Mesendoderm (in vitro differentiated cells): ENCODE measurements at regions not wholly inside any gene's neighbourhood (a gene's known extent, or its start where the extent isn't known, plus 50 kb on each side); places are given as distances from the start of the nearest gene placed in this dataset.

Source experiments
- DNase-seq: peaks from one replicate; pipeline ENCODE4 v3.0.0; 2013
- H2AK5ac ChIP-seq: 2 replicates; pipeline ENCODE4 v1.6.1; 2013; ENCODE audit warnings: low read length, inconsistent platforms
- H2BK120ac ChIP-seq: 2 replicates; pipeline ENCODE4 v1.6.1; 2013; ENCODE audit warnings: low read depth, mild to moderate bottlenecking, low read length, moderate library complexity, mixed read lengths
- H2BK15ac ChIP-seq: replicated peaks from 2 replicates; pipeline ENCODE4 v1.6.1; 2013; ENCODE audit warnings: low read depth, mild to moderate bottlenecking, moderate library complexity
- H2BK5ac ChIP-seq: 2 replicates; pipeline ENCODE4 v1.6.1; 2013; ENCODE audit warnings: low read length, inconsistent platforms
- H3K18ac ChIP-seq: 2 replicates; pipeline ENCODE4 v1.6.1; 2013; ENCODE audit warnings: mild to moderate bottlenecking, low read length, mixed read lengths
- H3K23ac ChIP-seq: one replicate; pipeline ENCODE4 v1.6.1; 2013; ENCODE audit warnings: low read length
- H3K27ac ChIP-seq: 2 replicates; pipeline ENCODE4 v1.5.1; 2013; ENCODE audit warnings: low read depth, mild to moderate bottlenecking, inconsistent platforms, low read length, moderate library complexity
- H3K27me3 ChIP-seq: 2 replicates; pipeline ENCODE4 v1.6.1; 2013; ENCODE audit warnings: low read length, control low read depth, mild to moderate bottlenecking, inconsistent platforms; ENCODE audit not compliant: insufficient read depth, poor library complexity
- H3K36me3 ChIP-seq: 2 replicates; pipeline ENCODE4 v1.6.1; 2013; ENCODE audit warnings: low read length, inconsistent platforms; ENCODE audit not compliant: control insufficient read depth, insufficient read depth
- H3K4ac ChIP-seq: one replicate; pipeline ENCODE4 v1.6.1; 2013; ENCODE audit warnings: low read depth, mild to moderate bottlenecking, low read length, moderate library complexity
- H3K4me1 ChIP-seq: 2 replicates; pipeline ENCODE4 v1.6.1; 2013; ENCODE audit warnings: low read depth, low read length, inconsistent platforms; ENCODE audit not compliant: control insufficient read depth
- H3K4me2 ChIP-seq: 2 replicates; pipeline ENCODE4 v1.6.1; 2013; ENCODE audit warnings: low read length
- H3K4me3 ChIP-seq: 2 replicates; pipeline ENCODE4 v1.5.1; 2013; ENCODE audit warnings: mild to moderate bottlenecking, low read length
- H3K56ac ChIP-seq: one replicate; pipeline ENCODE4 v1.6.1; 2013; ENCODE audit warnings: low read length
- H3K79me1 ChIP-seq: 2 replicates; pipeline ENCODE4 v1.6.1; 2013; ENCODE audit warnings: low read length, inconsistent platforms
- H3K79me2 ChIP-seq: 2 replicates; pipeline ENCODE4 v1.6.1; 2013; ENCODE audit warnings: mild to moderate bottlenecking, low read length; ENCODE audit not compliant: control insufficient read depth, insufficient read depth
- H3K9ac ChIP-seq: 2 replicates; pipeline ENCODE4 v1.6.1; 2013; ENCODE audit warnings: low read length, inconsistent platforms
- H4K5ac ChIP-seq: one replicate; pipeline ENCODE4 v1.6.1; 2013; ENCODE audit warnings: low read length
- H4K8ac ChIP-seq: one replicate; pipeline ENCODE4 v1.6.1; 2013; ENCODE audit warnings: low read depth, mild to moderate bottlenecking, control low read depth, low read length, moderate library complexity
- WGBS: extraction: QIAGEN DNeasy Blood & Tissue Kit; methylation state at CpG from one replicate; pipeline ENCODE4 v1.1.7; 2013; ENCODE audit warnings: low lambda C conversion rate, missing lambda C conversion rate; ENCODE audit not compliant: insufficient coverage; ENCODE audit errors: extremely low coverage; 5-methylcytosine and 5-hydroxymethylcytosine counted together

DNA sequence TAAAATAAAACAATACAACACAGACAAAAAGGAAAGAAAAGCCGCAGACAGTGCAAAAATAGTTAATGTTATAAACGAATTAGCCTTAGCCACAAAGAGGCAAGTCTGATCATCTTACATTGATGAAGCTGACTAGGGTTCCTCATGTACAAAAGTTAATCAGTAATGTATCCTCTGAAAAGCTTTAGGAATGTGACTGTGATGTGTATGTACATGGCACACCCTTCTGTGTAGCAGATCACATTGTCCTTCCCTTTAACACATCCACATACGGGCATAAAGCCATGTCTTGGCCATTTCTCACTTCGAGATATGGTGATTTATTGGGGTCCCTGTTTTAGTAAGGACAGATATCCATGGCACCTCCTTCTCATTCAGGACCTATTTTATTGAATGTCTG, 1327.5 kb upstream of the CDH8 start:
- Histone ChIP-seq H2BK5ac (no peak overlapping the region), H3K27ac (no peak overlapping the region), H3K23ac (no peak overlapping the region), H4K5ac (no peak overlapping the region), H3K18ac (no peak overlapping the region), H3K79me2 (no peaks in the 10 kb centered on the region), H2AK5ac (no peak overlapping the region), H3K27me3 (no peaks in the 10 kb centered on the region), H3K4me3 (no peak overlapping the region), H3K4ac (no peak overlapping the region), H2BK120ac (no peak overlapping the region), H3K4me1 (no peaks in the 10 kb centered on the region), H3K9ac (no peak overlapping the region), H3K4me2 (no peak overlapping the region), H3K36me3 (no peaks in the 10 kb centered on the region), H2BK15ac (no peak overlapping the region), H4K8ac (no peak overlapping the region), H3K79me1 (no peaks in the 10 kb centered on the region), H3K56ac (no peak overlapping the region)
- no peak for DNase-seq
- WGBS, result no CpG with 5 or more reads among the region's 4 CpGs

DNA sequence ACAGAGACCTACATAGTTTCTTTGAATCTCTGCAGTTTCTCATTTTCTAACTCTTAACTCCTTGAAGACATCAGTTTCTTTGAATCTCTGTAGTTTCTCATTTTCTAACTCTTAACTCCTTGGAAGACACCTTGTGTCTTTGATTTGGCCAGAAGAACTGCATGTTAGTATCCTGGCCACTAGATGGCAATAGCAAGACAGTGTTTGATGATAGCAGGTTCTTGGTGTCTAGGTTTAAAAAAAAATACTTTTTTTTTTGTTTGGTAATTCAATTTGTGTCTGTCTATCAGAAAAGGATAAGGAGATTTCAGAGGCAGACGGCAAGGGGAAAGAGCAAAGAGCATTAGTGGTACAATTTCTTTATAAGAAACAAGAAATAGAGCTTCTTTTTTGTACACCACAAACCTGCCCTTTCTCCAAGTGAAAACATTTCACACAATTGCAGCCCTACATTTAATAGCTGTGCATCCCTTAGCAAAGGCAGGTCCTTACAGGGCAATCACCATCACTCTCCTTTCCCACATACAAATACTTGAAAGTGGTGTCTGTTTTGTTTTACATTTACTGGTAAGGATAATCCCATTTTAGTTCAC, 1324.9 kb upstream of the CDH8 start:
- H2AK5ac ChIP-seq, result no peak overlapping the region
- peak; percentile 72 for DNase-seq
- no peak overlapping the region for H3K27ac ChIP-seq
- no peaks in the 10 kb centered on the region for H3K79me2 ChIP-seq
- H2BK5ac ChIP-seq, result no peak overlapping the region
- no peak overlapping the region for H3K4me3 ChIP-seq
- H3K9ac ChIP-seq, result no peak overlapping the region
- no peaks in the 10 kb centered on the region for H3K27me3 ChIP-seq
- H2BK15ac ChIP-seq, result no peak overlapping the region
- no CpG with 5 or more reads among the region's 1 CpG for WGBS
- H3K4me2 ChIP-seq, result no peak overlapping the region
- no peaks in the 10 kb centered on the region for H3K79me1 ChIP-seq
- no peak overlapping the region for H3K56ac ChIP-seq
- H3K23ac ChIP-seq, result no peak overlapping the region
- H4K8ac ChIP-seq, result no peak overlapping the region
- no peaks in the 10 kb centered on the region for H3K4me1 ChIP-seq
- no peak overlapping the region for H3K18ac ChIP-seq
- no peak overlapping the region for H2BK120ac ChIP-seq
- H4K5ac ChIP-seq, result no peak overlapping the region
- no peak overlapping the region for H3K4ac ChIP-seq
- H3K36me3 ChIP-seq, result no peaks in the 10 kb centered on the region

DNA sequence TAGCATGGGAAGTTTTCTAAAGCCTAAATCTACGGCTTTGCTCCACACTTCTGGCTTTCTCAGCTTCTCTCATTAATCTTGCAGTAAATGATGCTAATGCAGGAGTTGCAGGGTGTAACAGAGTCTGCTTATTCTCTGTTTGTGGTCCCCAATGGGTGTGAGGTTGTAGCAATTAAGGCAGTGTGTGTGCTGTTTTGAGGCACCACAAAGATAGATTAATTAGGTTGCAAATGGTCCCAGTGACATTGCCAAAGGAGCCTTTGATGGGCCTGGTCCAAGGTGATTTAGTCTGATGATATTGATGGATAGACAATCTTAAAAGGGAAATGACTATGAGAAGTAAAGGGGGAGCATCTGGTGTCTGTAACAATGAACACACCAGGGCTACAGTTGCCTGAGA, 1313.7 kb upstream of the CDH8 start:
- no peak for DNase-seq
- H3K4ac ChIP-seq, result no peak overlapping the region
- H3K79me1 ChIP-seq, result no peaks in the 10 kb centered on the region
- H3K27ac ChIP-seq, result no peak overlapping the region
- no peak overlapping the region for H2BK5ac ChIP-seq
- no peak overlapping the region for H3K18ac ChIP-seq
- no peak overlapping the region for H3K56ac ChIP-seq
- no peaks in the 10 kb centered on the region for H3K36me3 ChIP-seq
- H2AK5ac ChIP-seq, result no peak overlapping the region
- no peaks in the 10 kb centered on the region for H3K4me1 ChIP-seq
- no peak overlapping the region for H4K5ac ChIP-seq
- no peaks in the 10 kb centered on the region for H3K79me2 ChIP-seq
- H3K9ac ChIP-seq, result no peak overlapping the region
- H4K8ac ChIP-seq, result no peak overlapping the region
- H3K23ac ChIP-seq, result no peak overlapping the region
- H3K27me3 ChIP-seq, result no peaks in the 10 kb centered on the region
- no peak overlapping the region for H2BK15ac ChIP-seq
- no peak overlapping the region for H3K4me2 ChIP-seq
- no peak overlapping the region for H3K4me3 ChIP-seq
- no CpG with 5 or more reads among the region's 1 CpG for WGBS
- H2BK120ac ChIP-seq, result no peak overlapping the region

DNA sequence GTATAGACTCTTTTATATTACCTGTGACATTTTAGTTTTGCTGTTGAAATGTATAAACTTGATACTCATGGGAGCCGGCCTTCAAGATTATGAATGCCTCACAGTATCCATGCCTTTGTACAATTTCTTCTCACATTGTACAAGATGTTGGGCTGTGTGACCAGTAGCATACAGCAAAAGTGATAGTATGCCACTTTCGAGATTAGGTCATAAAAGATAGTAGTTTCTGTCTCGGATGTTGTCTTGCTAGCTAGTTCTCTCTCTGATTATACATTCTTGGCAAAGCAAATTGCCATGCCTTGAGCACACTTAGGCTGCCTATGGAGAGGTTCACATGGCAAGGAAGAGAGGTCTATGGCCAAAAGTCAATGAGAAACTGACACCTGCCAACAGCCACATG, 1309.8 kb upstream of the CDH8 start:
- no peak overlapping the region for H3K4me3 ChIP-seq
- no CpG with 5 or more reads among the region's 3 CpGs for WGBS

DNA sequence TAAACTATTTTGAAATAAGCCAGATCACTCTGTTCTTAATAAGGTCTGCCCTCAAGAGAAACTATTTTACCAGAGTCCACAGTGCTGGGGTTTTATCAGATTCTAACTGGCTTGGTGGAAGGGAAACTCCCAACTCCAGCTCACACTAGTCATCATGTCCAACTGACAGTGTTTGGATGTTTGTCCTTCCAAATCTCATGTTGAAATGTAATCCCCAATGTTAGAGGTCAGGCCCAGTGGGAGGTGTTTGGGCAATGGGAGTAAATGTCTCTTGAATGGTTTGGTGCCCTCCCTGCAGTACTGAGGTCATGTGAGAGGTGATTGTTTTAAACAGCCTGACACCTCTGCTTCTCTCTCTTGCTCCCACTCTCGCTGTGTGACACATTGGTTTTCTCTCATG, 1301.0 kb upstream of the CDH8 start:
- H3K4me1 ChIP-seq, result no peaks in the 10 kb centered on the region
- H3K4ac ChIP-seq, result no peak overlapping the region
- H3K9ac ChIP-seq, result no peak overlapping the region
- H3K18ac ChIP-seq, result no peak overlapping the region
- no peak for DNase-seq
- no peak overlapping the region for H3K27ac ChIP-seq
- no peak overlapping the region for H3K23ac ChIP-seq
- H2AK5ac ChIP-seq, result no peak overlapping the region
- no peaks in the 10 kb centered on the region for H3K36me3 ChIP-seq
- no peak overlapping the region for H4K8ac ChIP-seq
- no peak overlapping the region for H2BK5ac ChIP-seq
- no peak overlapping the region for H2BK15ac ChIP-seq
- H3K79me2 ChIP-seq, result no peaks in the 10 kb centered on the region
- H3K79me1 ChIP-seq, result no peaks in the 10 kb centered on the region
- H3K56ac ChIP-seq, result no peak overlapping the region
- H4K5ac ChIP-seq, result no peak overlapping the region
- no peak overlapping the region for H3K4me2 ChIP-seq
- H3K27me3 ChIP-seq, result no peaks in the 10 kb centered on the region
- WGBS, result no CpG with 5 or more reads among the region's 1 CpG
- no peak overlapping the region for H2BK120ac ChIP-seq
- no peak overlapping the region for H3K4me3 ChIP-seq

More for the DNA sequence above, 1309.8 kb upstream of the CDH8 start:
- no peak overlapping the region for H2BK15ac ChIP-seq
- no peak overlapping the region for H4K5ac ChIP-seq
- H3K27ac ChIP-seq, result no peak overlapping the region
- no peaks in the 10 kb centered on the region for H3K79me2 ChIP-seq
- H3K27me3 ChIP-seq, result no peaks in the 10 kb centered on the region
- no peak overlapping the region for H3K23ac ChIP-seq
- H3K4me1 ChIP-seq, result no peaks in the 10 kb centered on the region
- no peak overlapping the region for H4K8ac ChIP-seq
- no peak for DNase-seq
- H3K4ac ChIP-seq, result no peak overlapping the region
- no peaks in the 10 kb centered on the region for H3K79me1 ChIP-seq
- no peak overlapping the region for H3K9ac ChIP-seq
- H2AK5ac ChIP-seq, result no peak overlapping the region
- H3K36me3 ChIP-seq, result no peaks in the 10 kb centered on the region
- H2BK120ac ChIP-seq, result no peak overlapping the region
- no peak overlapping the region for H3K18ac ChIP-seq
- no peak overlapping the region for H3K4me2 ChIP-seq
- no peak overlapping the region for H3K56ac ChIP-seq
- H2BK5ac ChIP-seq, result no peak overlapping the region

DNA sequence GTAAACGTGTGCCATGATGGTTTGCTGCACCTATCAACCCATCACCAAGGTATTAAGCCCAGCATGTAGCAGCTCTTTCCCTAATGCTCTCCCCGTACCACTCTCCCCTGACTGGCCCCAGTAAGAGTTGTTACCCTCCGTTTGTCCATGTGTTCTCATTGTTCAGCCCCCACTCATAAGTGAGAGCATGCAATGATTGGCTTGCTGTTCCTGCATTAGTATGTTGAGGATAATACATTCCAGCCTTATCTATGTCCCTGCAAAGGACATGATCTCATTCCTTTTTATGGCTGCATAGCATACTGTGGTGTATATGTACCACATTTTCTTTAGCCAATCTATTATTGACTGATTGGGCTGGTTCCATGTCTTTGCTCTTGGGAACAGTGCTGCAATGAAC, 1294.9 kb upstream of the CDH8 start:
- Histone ChIP-seq H3K4ac (no peak overlapping the region), H3K56ac (no peak overlapping the region), H3K9ac (no peak overlapping the region), H4K8ac (no peak overlapping the region), H3K4me3 (no peak overlapping the region), H3K23ac (no peak overlapping the region), H3K4me1 (no peaks in the 10 kb centered on the region), H3K79me2 (no peaks in the 10 kb centered on the region), H2AK5ac (no peak overlapping the region), H3K18ac (no peak overlapping the region), H2BK15ac (no peak overlapping the region), H4K5ac (no peak overlapping the region), H3K36me3 (no peaks in the 10 kb centered on the region), H2BK5ac (no peak overlapping the region), H3K79me1 (no peaks in the 10 kb centered on the region), H3K27me3 (no peaks in the 10 kb centered on the region), H3K4me2 (no peak overlapping the region), H3K27ac (no peak overlapping the region), H2BK120ac (no peak overlapping the region)
- DNase-seq, result no peak
- WGBS, result no CpG with 5 or more reads among the region's 3 CpGs
